Central memory CD8-positive, alpha-beta T cell (primary cell): ENCODE measurements at regions not wholly inside any gene's neighbourhood (a gene's known extent, or its start where the extent isn't known, plus 50 kb on each side); places are given as distances from the start of the nearest gene placed in this dataset.

Experiments used
- ATAC-seq: fragments of 150-1000 bp; cut with Tn5 transposase; replicated peaks from 2 replicates; pipeline ENCODE4 v1.10.0; 2022; ENCODE audit warnings: mild to moderate bottlenecking, moderate FRiP score, moderate number of reproducible peaks; ENCODE audit not compliant: poor library complexity, severe bottlenecking; ENCODE audit errors: extremely low read depth
- DNase-seq, 2 donors: peaks; one replicate each; pipeline ENCODE4 v3.0.0; 2021; ENCODE audit warnings: low spot score in 2 of 2
- H3K27ac Mint-ChIP-seq: one replicate; pipeline ENCODE4 v1.8.0; 2022; ENCODE audit warnings: low read depth, mild to moderate bottlenecking, moderate library complexity, mixed read lengths
- H3K27me3 Mint-ChIP-seq: one replicate; pipeline ENCODE4 v1.8.0; 2022; ENCODE audit warnings: mixed read lengths
- H3K36me3 Mint-ChIP-seq: one replicate; pipeline ENCODE4 v1.8.0; 2022; ENCODE audit warnings: mild to moderate bottlenecking, moderate library complexity, mixed read lengths; ENCODE audit not compliant: insufficient read depth
- H3K4me1 Mint-ChIP-seq: one replicate; pipeline ENCODE4 v1.8.0; 2022; ENCODE audit warnings: mixed read lengths
- H3K4me3 Mint-ChIP-seq: one replicate; pipeline ENCODE4 v1.8.0; 2022; ENCODE audit warnings: mild to moderate bottlenecking, moderate library complexity, mixed read lengths
- H3K9me3 Mint-ChIP-seq: one replicate; pipeline ENCODE4 v1.8.0; 2022; ENCODE audit warnings: mixed read lengths

DNA sequence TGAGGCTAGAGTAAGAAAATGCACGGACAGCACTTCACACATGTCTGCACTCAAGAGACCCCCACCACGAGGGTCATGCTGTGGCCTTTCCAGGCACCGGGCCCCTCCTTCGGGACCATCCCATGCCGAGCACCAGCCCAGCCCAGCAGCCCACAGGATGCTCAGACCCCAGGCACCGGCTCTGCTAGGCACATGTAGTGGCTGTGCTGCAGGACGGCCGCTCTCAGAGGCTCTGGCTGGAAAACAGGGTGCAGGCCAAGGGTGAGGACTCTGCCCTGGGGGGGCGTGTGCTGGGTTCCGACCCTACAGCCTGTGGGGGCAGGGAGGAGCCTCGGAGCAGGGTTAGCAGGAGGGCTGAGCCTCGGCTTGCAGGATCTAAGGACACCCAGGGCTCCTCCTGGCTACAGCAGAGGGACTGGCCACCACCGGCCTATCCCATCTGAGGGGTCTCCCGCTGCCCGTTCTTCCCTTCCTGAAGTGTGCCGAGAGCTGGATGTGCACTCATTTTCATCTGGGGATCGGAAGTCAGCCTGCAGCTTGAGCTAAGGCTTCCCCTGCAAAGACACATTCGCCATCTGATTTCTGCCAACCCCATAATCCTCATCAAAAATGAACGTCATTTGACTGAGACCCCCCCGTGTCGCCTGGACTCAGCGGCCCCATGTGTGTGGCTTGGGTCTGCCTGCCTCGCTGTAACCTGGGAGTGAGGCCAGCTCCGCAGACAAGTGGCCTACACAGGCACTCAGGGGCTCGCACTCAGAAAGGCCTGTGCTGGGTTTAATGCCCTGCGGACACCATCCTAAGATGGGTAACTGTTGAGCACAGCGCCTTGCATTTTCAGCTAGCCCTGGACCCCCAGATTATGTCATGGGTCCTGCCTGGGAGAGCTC, 293.1 kb upstream of the FOXF1 start:
- no peaks in the 10 kb centered on the region for H3K4me1 Mint-ChIP-seq
- no peak overlapping the region for H3K4me3 Mint-ChIP-seq
- peaks cover 3% of the 10 kb centered on the region for H3K36me3 Mint-ChIP-seq
- no peak overlapping the region for H3K27ac Mint-ChIP-seq
- no peak for DNase-seq
- no peak for ATAC-seq
- peaks cover 28% of the 10 kb centered on the region for H3K27me3 Mint-ChIP-seq
- peaks cover 8% of the 10 kb centered on the region for H3K9me3 Mint-ChIP-seq

DNA sequence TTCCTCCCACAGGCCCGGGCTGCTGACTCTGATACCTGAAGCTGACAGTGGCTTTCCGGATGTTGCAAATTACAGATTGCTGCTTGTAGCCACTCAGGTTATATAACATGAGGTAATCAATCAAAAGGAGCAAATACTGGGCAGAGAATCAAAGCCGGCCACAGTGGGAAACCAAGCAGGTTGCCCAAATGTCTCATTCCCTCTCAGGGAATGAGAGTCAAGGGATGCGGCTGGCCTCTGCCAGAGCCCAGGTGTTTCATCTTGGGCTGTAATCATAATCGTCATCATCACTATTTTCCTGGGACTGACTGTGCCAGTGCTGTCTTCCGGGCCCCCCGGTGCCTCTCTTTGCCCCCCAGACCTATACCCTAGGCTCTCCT, 292.4 kb upstream of the FOXF1 start:
- H3K9me3 Mint-ChIP-seq, result peaks cover 4% of the 10 kb centered on the region
- H3K27ac Mint-ChIP-seq, result no peak overlapping the region
- peaks cover 34% of the 10 kb centered on the region for H3K27me3 Mint-ChIP-seq
- H3K4me1 Mint-ChIP-seq, result no peaks in the 10 kb centered on the region
- H3K36me3 Mint-ChIP-seq, result peaks cover 3% of the 10 kb centered on the region
- DNase-seq (no peak), ATAC-seq (no peak)
- no peak overlapping the region for H3K4me3 Mint-ChIP-seq

DNA sequence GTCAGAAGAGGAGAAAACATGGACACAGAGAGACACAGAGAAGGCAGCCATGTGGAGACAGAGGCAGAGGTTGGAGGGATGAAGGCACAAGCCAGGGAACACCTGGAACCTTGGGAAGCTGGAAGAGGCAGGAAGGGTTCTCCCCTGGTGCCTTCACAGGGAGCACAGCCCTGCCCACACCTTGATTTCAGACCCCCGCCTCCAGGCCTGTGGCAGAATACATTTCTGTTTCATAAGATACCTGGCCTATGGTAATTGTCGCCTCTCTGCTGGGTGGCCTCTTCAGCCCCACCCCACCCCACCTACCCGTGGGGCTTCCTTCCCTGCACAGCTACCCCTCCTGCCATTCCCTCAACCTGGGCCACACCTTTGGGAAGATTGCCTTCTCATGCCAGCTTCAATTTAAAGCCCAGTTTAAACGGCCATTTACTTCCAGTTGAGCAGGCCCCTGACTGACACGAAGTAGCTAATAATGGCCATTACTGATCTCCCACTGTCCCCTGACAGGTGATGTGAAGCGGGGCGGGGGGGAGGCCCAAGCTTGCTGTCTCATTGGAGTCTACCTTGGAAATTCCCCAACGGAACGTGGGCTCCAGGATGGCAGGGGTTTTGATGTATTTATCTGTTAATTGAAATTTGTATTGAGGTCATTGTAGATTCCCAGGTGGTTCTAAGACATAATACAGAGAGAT, 291.7 kb upstream of the FOXF1 start:
- Mint-ChIP-seq H3K4me1 (no peaks in the 10 kb centered on the region), H3K27me3 (peaks cover 41% of the 10 kb centered on the region), H3K27ac (no peak overlapping the region), H3K36me3 (peaks cover 3% of the 10 kb centered on the region), H3K4me3 (no peak overlapping the region), H3K9me3 (no peaks in the 10 kb centered on the region)
- DNase-seq, result no peak
- no peak for ATAC-seq

DNA sequence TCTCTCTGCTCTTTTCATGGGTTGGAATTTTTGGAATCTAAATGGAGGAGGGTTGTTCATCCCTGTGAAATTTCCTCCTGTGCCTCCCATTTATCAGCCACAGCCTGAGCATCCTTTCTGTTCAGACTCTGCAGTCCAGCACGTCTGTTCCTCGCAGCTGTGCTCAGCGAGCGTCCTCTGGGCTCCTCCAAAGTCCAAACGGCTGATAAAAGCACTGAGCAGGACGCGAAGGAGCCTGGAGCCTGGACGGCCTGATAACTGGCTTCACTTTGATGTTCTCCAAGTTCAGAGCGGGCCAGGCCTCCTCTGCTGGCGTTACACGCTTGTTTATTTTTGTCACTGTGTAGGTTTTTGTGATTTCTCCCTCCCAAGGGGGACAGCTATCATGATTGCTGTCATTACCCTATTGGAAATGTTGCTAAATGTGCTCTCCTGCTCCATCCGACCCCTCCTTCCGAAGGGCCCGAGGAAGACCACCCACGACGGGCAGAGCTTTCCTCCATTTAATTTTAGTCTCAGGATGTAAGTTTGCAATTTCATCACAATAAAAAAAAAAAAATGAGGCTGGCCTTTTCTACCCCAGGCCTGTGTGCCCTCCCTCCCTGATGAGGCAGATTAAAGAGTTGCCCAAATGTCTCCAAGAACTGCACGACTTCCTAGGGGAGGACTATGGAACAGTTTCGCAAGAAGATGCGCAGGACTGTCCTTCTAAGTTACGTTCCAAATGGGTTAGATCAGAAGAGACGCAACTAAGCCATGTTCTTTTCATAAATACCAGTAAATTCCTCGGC, 290.5 kb upstream of the FOXF1 start:
- Mint-ChIP-seq H3K36me3 (peaks cover 3% of the 10 kb centered on the region), H3K9me3 (no peaks in the 10 kb centered on the region), H3K27ac (no peak overlapping the region), H3K4me3 (no peak overlapping the region), H3K4me1 (no peaks in the 10 kb centered on the region), H3K27me3 (peaks cover 39% of the 10 kb centered on the region)
- no peak for ATAC-seq
- no peak for DNase-seq

DNA sequence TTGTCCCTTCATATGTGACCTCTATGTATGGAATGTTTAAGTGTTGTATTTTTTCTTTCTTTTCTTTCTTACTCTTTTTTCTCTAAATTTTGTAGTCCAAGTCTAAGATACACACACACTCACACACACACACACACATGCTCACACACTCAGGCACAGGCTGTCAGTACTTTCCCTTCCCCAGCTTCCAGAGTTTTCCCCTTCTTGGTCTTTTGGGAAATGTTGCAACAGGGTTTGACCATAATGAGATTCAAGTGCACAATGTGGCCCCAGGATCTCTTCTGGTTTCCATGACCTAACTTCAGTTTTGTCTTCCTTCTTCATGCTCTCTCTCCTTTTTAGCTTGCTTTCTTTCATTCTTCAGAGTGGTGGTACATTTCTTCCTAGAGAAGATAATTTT, 289.8 kb upstream of the FOXF1 start:
- no peaks in the 10 kb centered on the region for H3K4me1 Mint-ChIP-seq

DNA sequence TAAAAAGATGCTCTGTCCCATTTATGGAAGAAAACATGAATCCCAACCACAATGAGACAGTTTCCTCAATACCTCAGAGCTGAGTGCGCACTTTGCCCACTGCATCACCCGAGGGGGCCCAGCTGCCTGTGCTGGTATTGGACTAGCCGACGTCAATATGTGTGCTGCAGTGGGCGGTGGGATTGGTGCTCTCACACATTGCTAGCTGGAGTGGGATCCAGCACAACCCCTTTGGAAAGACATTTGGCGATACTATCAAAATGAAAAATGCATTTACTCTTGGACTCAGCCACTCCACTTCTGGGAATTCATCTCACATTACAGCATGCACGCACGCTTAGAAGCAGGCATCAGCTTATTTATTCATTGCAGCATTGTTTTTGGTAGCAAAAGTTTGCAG, 289.2 kb upstream of the FOXF1 start:
- ATAC-seq, result no peak
- H3K36me3 Mint-ChIP-seq, result peaks cover 3% of the 10 kb centered on the region
- no peak overlapping the region for H3K27ac Mint-ChIP-seq
- H3K27me3 Mint-ChIP-seq, result peaks cover 26% of the 10 kb centered on the region
- no peaks in the 10 kb centered on the region for H3K9me3 Mint-ChIP-seq
- H3K4me1 Mint-ChIP-seq, result no peaks in the 10 kb centered on the region
- H3K4me3 Mint-ChIP-seq, result no peak overlapping the region
- DNase-seq, result no peak

More for the DNA sequence above, 289.8 kb upstream of the FOXF1 start:
- Mint-ChIP-seq H3K9me3 (no peaks in the 10 kb centered on the region), H3K36me3 (peaks cover 3% of the 10 kb centered on the region), H3K4me3 (no peak overlapping the region), H3K27me3 (peaks cover 32% of the 10 kb centered on the region), H3K27ac (no peak overlapping the region)
- ATAC-seq, result no peak
- no peak for DNase-seq

DNA sequence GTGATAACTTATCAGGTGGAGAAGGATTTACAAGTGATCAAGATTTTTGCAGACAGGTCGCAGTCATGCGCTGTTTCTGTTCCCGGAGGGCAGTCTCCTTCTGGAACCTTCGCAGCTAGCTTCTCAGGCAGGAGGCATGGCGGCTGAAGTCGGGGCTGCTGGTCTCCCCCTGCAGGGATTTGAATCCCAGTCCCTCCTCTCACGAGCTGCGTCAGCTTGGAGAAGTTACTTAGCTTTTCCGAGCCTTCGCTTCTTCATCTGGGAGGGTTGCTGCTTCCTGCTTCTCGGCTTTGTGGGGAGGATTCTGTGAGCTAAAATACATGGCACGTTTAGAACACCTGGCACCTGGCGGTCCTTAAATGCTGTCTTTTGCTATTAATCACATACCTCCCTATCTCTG, 287.8 kb upstream of the FOXF1 start:
- no peak overlapping the region for H3K27ac Mint-ChIP-seq
- DNase-seq (no peak), ATAC-seq (no peak)
- no peaks in the 10 kb centered on the region for H3K9me3 Mint-ChIP-seq
- H3K4me3 Mint-ChIP-seq, result no peak overlapping the region
- peaks cover 3% of the 10 kb centered on the region for H3K36me3 Mint-ChIP-seq
- H3K4me1 Mint-ChIP-seq, result no peaks in the 10 kb centered on the region
- H3K27me3 Mint-ChIP-seq, result peaks cover 22% of the 10 kb centered on the region

DNA sequence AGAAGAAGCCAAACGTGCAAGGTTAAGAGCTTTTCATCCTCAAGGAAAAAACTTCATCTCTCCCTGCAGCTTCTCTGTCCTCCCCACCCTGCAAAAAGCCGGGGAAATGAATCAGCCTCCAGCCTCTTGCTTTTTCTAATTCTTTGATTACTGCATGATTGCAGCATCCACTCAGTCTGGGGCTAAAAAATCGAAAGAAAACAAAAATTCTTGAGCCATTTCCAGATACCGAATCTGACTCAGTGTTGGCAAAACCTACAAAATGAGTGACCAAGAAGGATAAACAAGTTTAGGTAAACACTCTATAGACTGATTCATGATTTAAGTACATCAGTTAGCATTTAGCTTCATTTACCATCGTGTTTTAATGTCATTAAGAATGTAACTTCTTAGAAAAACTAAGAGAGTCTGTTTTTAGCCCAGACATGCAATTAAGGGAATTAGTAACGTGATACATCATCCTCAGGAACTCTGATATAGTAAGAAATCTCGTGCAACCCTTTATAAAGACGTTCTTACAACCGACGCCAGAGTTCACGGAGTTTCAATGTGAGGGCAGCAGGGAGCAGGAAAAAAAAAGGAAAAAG, 287.3 kb upstream of the FOXF1 start:
- H3K4me3 Mint-ChIP-seq, result no peak overlapping the region
- ATAC-seq, result no peak
- no peaks in the 10 kb centered on the region for H3K4me1 Mint-ChIP-seq
- peaks cover 3% of the 10 kb centered on the region for H3K36me3 Mint-ChIP-seq
- H3K27ac Mint-ChIP-seq, result no peak overlapping the region
- DNase-seq, result no peak
- H3K9me3 Mint-ChIP-seq, result no peaks in the 10 kb centered on the region
- peaks cover 28% of the 10 kb centered on the region for H3K27me3 Mint-ChIP-seq

DNA sequence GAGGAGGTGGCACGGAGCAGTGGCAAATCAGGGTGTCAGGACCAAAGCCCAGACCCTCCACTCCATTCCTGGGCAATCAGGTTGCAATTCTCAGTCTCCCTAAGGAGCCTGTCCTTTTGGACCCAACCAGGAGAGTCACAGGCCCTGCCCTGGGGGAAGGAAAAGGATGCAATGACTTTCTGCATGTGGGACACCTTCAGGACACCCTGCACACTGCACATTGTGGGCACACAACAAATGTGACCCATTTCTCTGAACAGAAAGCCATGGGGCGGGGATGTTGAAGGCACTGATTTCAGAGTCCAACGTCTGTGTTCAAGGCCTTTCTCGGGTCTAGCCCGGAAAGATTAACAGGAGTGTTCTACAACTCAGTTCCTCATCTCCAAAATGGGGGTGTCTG, 286.2 kb upstream of the FOXF1 start:
- H3K9me3 Mint-ChIP-seq, result no peaks in the 10 kb centered on the region
- no peak for DNase-seq

DNA sequence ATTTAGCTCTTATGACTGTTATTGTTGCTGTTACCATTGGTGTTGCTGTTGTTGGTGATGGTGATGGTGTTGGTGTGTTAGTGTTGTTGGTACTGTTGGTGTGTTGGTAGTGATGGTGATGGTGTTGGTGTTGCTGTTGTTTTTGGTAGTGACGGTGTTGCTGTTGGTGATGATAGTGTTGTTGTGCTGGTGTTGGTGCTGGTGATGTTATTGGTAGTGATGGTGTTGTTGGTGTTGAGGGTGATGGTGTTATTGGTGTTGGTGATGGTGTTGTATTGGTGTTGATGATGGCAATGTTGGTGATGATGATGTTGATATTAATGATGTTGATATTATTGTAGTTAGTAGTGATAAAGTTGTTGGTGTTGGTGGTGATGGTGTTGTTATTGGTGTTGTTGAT, 285.7 kb upstream of the FOXF1 start:
- Mint-ChIP-seq H3K27ac (no peak overlapping the region), H3K9me3 (no peaks in the 10 kb centered on the region), H3K4me1 (no peaks in the 10 kb centered on the region), H3K27me3 (peaks cover 39% of the 10 kb centered on the region), H3K4me3 (no peak overlapping the region), H3K36me3 (peaks cover 3% of the 10 kb centered on the region)
- no peak for ATAC-seq
- no peak for DNase-seq

More for the DNA sequence above, 286.2 kb upstream of the FOXF1 start:
- Mint-ChIP-seq H3K27ac (no peak overlapping the region), H3K27me3 (peaks cover 34% of the 10 kb centered on the region), H3K4me3 (no peak overlapping the region), H3K4me1 (no peaks in the 10 kb centered on the region), H3K36me3 (peaks cover 3% of the 10 kb centered on the region)
- ATAC-seq, result no peak

DNA sequence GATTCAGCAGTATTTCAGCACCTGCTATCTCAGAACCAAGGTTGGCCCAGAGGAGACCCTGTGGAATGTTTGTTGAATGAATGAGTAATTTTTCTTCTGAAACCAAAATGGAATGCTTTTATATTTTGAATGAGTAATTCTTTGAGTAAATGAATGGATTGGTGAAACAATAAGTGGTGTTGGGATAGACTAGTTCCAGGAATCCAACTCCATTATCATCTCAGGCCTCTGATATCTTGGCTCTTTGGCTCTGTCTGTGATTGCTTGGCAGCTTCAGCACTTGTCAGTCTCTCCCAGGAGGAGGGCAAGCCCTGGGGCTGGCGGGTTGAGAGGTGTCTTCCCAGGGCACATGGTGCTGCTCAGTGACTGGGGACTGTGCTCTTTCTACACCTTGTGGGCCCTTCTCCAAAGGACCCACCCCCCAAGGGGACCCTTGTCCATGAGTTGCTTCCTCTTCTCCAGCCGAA, 284.4 kb upstream of the FOXF1 start:
- ATAC-seq, result no peak
- Mint-ChIP-seq H3K36me3 (no peaks in the 10 kb centered on the region), H3K4me1 (no peaks in the 10 kb centered on the region), H3K27ac (no peak overlapping the region), H3K27me3 (peaks cover 52% of the 10 kb centered on the region), H3K4me3 (no peak overlapping the region), H3K9me3 (no peaks in the 10 kb centered on the region)
- DNase-seq, result no peak

DNA sequence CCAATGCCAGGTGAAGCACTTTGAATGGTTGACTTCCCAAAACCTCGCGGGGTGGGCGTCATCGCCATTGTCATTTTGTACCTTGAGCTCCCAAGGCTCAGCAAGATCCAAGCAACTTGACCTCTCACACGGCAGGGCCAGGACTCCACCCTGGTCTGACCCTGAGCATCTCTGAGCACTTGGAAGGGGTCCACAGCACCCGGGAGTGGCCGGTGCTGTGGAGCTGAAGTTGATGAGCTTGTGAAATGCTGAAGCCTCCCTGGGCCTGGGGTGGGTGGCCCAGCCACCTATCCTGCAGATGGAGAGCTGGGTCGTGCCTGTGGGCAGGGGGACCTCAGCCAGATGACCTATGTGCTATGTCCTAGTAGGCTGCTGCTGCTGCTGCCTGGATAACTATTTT, 283.3 kb upstream of the FOXF1 start:
- Mint-ChIP-seq H3K4me3 (no peak overlapping the region), H3K27ac (no peak overlapping the region), H3K36me3 (no peaks in the 10 kb centered on the region), H3K27me3 (peaks cover 57% of the 10 kb centered on the region), H3K4me1 (no peaks in the 10 kb centered on the region), H3K9me3 (no peaks in the 10 kb centered on the region)
- ATAC-seq (no peak), DNase-seq (no peak)
